BE2C (cell line): ENCODE measurements at regions not wholly inside any gene's neighbourhood (a gene's known extent, or its start where the extent isn't known, plus 50 kb on each side); places are given as distances from the start of the nearest gene placed in this dataset.
"Not testable (repeated sequence)": the region's sequence is repeated elsewhere in the genome, so short reads cannot be mapped to it uniquely, and the experiment has no call there.

Source experiments
- DNase-seq: peaks from one replicate; pipeline ENCODE4 v3.0.0-alpha.2; 2020
- H3K27me3 ChIP-seq: fragments of 250-450 bp; sonication (Bioruptor Pico); 2 replicates; pipeline ENCODE4 v1.5.1; 2020; ENCODE audit warnings: mild to moderate bottlenecking
- H3K36me3 ChIP-seq: fragments of 250-450 bp; sonication (Bioruptor Pico); 2 replicates; pipeline ENCODE4 v1.5.1; 2020; ENCODE audit warnings: mild to moderate bottlenecking
- H3K4me1 ChIP-seq: fragments of 250-450 bp; sonication (Bioruptor Pico); 2 replicates; pipeline ENCODE4 v1.5.1; 2020
- H3K4me3 ChIP-seq: 2 replicates; pipeline ENCODE4 v1.5.1; 2011; ENCODE audit warnings: low read depth, low read length
- H3K9me3 ChIP-seq: fragments of 250-450 bp; sonication (Bioruptor Pico); 2 replicates; pipeline ENCODE4 v1.5.1; 2020
- TF ChIP-seq, protein P1 (sequence below): IDR thresholded peaks from 2 replicates; pipeline ENCODE4 v1.5.1; 2012; ENCODE audit warnings: mild to moderate bottlenecking, low read depth, low read length

DNA sequence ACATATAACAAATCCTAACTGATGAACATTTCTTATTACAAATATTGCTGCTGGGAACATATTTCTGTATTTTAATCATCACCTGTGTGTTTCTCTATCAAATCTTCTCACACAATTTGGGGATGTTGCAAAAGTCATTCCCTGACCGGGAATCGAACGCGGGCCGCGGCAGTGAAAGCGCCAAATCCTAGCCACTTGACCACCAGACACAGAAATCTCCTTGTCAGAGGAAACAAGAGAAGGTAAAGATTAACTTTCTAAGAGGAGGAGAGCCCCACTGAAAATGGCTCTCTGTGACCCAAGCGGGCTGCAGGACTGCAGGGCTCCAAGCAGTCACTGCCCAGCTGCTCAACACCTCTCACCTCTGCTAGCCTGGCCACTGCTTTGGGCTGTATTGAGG, 304.9 kb downstream of the FAM72C start:
- peaks cover 77% of the 10 kb centered on the region for H3K27me3 ChIP-seq
- H3K4me3 ChIP-seq: no peak overlapping the region
- H3K4me1 ChIP-seq: no peaks in the 10 kb centered on the region
- no peaks in the 10 kb centered on the region for H3K9me3 ChIP-seq
- DNase-seq: no peak
- TF ChIP-seq, protein P1, sequence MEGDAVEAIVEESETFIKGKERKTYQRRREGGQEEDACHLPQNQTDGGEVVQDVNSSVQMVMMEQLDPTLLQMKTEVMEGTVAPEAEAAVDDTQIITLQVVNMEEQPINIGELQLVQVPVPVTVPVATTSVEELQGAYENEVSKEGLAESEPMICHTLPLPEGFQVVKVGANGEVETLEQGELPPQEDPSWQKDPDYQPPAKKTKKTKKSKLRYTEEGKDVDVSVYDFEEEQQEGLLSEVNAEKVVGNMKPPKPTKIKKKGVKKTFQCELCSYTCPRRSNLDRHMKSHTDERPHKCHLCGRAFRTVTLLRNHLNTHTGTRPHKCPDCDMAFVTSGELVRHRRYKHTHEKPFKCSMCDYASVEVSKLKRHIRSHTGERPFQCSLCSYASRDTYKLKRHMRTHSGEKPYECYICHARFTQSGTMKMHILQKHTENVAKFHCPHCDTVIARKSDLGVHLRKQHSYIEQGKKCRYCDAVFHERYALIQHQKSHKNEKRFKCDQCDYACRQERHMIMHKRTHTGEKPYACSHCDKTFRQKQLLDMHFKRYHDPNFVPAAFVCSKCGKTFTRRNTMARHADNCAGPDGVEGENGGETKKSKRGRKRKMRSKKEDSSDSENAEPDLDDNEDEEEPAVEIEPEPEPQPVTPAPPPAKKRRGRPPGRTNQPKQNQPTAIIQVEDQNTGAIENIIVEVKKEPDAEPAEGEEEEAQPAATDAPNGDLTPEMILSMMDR: no peak
- no peaks in the 10 kb centered on the region for H3K36me3 ChIP-seq

GRCh38 chr1:143665606-143666005, 306.2 kb downstream of the FAM72C start:
- peaks cover 82% of the 10 kb centered on the region for H3K27me3 ChIP-seq

DNA sequence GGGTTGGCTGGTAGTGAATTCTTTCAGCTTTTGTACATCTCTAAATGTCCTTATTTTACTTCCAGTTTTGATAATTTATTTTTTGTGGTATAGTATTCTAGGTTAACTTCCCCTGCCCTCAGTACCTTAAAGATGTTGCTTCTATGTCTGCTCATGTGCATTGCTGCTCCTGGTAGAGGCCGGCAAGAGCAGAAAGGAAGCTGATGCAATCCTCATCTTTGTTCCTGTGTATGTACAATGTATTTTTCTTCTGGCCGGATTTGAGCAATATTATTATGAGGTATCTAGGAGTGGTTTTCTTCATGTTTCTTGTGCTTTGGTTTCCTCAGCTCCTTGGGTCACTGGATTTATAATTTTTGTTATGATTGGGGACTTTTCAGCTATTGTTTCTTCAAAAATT, 308.7 kb downstream of the FAM72C start:
- H3K4me3 ChIP-seq, H3K9me3 ChIP-seq, H3K4me1 ChIP-seq, DNase-seq, H3K36me3 ChIP-seq: not testable (repeated sequence)
- peaks cover 74% of the 10 kb centered on the region for H3K27me3 ChIP-seq

More at GRCh38 chr1:143665606-143666005, 306.2 kb downstream of the FAM72C start:
- TF ChIP-seq, protein P1: no peak
- no peak for DNase-seq
- Histone ChIP-seq H3K36me3 (no peaks in the 10 kb centered on the region), H3K4me3 (no peak overlapping the region), H3K4me1 (no peaks in the 10 kb centered on the region), H3K9me3 (no peaks in the 10 kb centered on the region)

DNA sequence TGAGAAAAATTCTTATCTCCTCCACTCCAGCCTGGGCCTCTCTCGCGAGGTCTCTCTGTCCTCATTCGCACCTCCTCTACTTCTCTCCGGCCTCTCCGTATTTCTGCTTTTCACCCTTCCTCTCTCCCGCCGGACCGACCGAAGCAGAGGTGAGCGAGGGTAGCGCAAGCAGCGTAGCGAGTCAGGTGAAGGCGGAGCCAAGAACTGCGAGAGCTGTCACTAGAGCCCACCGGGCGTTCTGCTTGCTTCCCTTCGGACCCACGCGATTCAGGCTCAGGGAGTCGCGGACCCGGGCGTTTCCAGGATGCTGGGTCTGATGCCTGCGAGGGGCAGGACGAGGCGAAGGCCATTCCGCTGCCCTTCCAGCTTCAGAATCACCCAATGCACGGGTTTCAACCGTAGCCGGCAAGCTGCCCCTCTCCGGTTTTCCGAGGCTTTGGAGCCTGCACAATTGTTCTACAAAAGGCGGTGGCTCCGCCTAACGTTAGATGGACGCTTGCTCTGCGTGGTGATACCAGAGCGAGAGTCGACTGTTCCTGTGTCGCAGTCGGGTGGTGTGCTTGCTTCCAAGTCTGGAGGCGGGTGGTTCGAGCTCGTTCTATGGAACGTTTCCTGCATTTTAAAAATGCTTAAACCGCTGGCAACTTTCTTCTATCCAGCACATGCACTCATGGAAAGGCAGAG, 310.2 kb downstream of the FAM72C start:
- no peak for DNase-seq
- Histone ChIP-seq H3K36me3 (no peaks in the 10 kb centered on the region), H3K4me1 (no peaks in the 10 kb centered on the region), H3K4me3 (no peak overlapping the region), H3K27me3 (peaks cover 59% of the 10 kb centered on the region), H3K9me3 (no peaks in the 10 kb centered on the region)
- TF ChIP-seq, protein P1: no peak

GRCh38 chr1:143660354-143660941, 311.3 kb downstream of the FAM72C start:
- Histone ChIP-seq H3K4me1 (no peaks in the 10 kb centered on the region), H3K27me3 (peaks cover 48% of the 10 kb centered on the region), H3K9me3 (no peaks in the 10 kb centered on the region), H3K36me3 (no peaks in the 10 kb centered on the region), H3K4me3 (no peak overlapping the region)
- TF ChIP-seq, protein P1: no peak
- no peak for DNase-seq

GRCh38 chr1:143653429-143653802, 318.4 kb downstream of the FAM72C start:
- Histone ChIP-seq H3K27me3 (peaks cover 67% of the 10 kb centered on the region), H3K36me3 (no peaks in the 10 kb centered on the region), H3K4me3 (no peak overlapping the region), H3K9me3 (no peaks in the 10 kb centered on the region), H3K4me1 (no peaks in the 10 kb centered on the region)
- DNase-seq: no peak
- TF ChIP-seq, protein P1: no peak
